HCT116 (cell line): ENCODE measurements at regions not wholly inside any gene's neighbourhood (a gene's known extent, or its start where the extent isn't known, plus 50 kb on each side); places are given as distances from the start of the nearest gene placed in this dataset.

Experiments
- ATAC-seq: fragments of 200-7000 bp; cut with Tn5 transposase; 2 replicates; pipeline ENCODE4 v1.9.1; 2020; ENCODE audit warnings: mild to moderate bottlenecking, moderate library complexity
- BruUV-seq: library from RNA; stranded (reverse); fragments of 400-500 nt; replicated peaks from 2 replicates; lab custom pipeline; 2021; lab: Mats Ljungman, UMichigan
- CTCF ChIA-PET: fragments of 300-600 bp; sonication (Branson Sonifier 250); formaldehyde crosslinking; loops from one replicate; lab custom pipeline; 2021; ENCODE audit warnings: antibody characterized with exemption; lab: Charles Lee
- POLR2A ChIA-PET: fragments of 300-600, 350-600 bp; sonication (Branson Sonifier 250); formaldehyde crosslinking; loops from one replicate; lab custom pipeline; 2021; ENCODE audit warnings: antibody characterized with exemption; lab: Charles Lee
- RAD21 ChIA-PET, 2 experiments: fragments of 300-600 bp; sonication (Branson Sonifier 250); formaldehyde crosslinking; loops; one replicate each; lab custom pipeline; 2023; ENCODE audit warnings: low total read pairs in 2 of 2; ENCODE audit not compliant: uncharacterized antibody in 2 of 2, unreplicated experiment in 2 of 2, low non-redundant PET in 1 of 2; lab: Charles Lee
- DNase-seq: peaks from one replicate; pipeline ENCODE4 v3.0.0-alpha.2; 2010; ENCODE audit warnings: low read depth, low spot score
- H2AFZ ChIP-seq: fragments of 200-600 bp; shearing (Covaris generic), sonication (generic); 2 replicates; pipeline ENCODE4 v1.6.1; 2017; ENCODE audit warnings: low read depth, mixed run types, mixed read lengths, antibody characterized with exemption, low read length; ENCODE audit not compliant: poor library complexity, severe bottlenecking
- H3K27ac ChIP-seq: 2 replicates; pipeline ENCODE4 v1.5.1; 2012; ENCODE audit warnings: low read depth, low read length
- H3K27me3 ChIP-seq: fragments of 200-600 bp; sonication (generic); 2 replicates; pipeline ENCODE4 v1.6.1; 2016; ENCODE audit warnings: mixed run types, low read length, mixed read lengths; ENCODE audit not compliant: insufficient read depth
- H3K36me3 ChIP-seq, 2 experiments: fragments of 200-500 bp in 1 of 2; fragments of 200-600 bp in 1 of 2; sonication (Bioruptor generic) in 1 of 2; sonication (generic) in 1 of 2; 2 replicates each; pipeline versions ENCODE4 v1.5.1 to v1.6.1; 2014 to 2016; ENCODE audit warnings: low read length in 2 of 2, inconsistent platforms in 1 of 2, mixed read lengths in 1 of 2, mixed run types in 1 of 2; ENCODE audit not compliant: insufficient read depth in 2 of 2, control insufficient read depth in 1 of 2
- H3K4me1 ChIP-seq, 2 experiments: fragments of 200-600 bp in 1 of 2; sonication (generic) in 1 of 2; 2 replicates each; pipeline versions ENCODE4 v1.5.1 to v1.6.1; 2012 to 2017; ENCODE audit warnings: low read length in 2 of 2, inconsistent platforms in 1 of 2, mild to moderate bottlenecking in 1 of 2, mixed read lengths in 1 of 2, mixed run types in 1 of 2, moderate library complexity in 1 of 2; ENCODE audit not compliant: insufficient read depth in 2 of 2, control insufficient read depth in 1 of 2
- H3K4me2 ChIP-seq: fragments of 200-600 bp; sonication (generic); 2 replicates; pipeline ENCODE4 v1.6.1; 2017; ENCODE audit warnings: mixed run types, low read length, mixed read lengths
- H3K4me3 ChIP-seq, 2 experiments: fragments of 200-600 bp in 1 of 2; sonication (generic) in 1 of 2; replicated peaks in 1 of 2; 2 replicates each; pipeline ENCODE4 v1.5.1; 2011 to 2016; ENCODE audit warnings: low read length in 2 of 2, control low read depth in 1 of 2, low read depth in 1 of 2, mild to moderate bottlenecking in 1 of 2, mixed read lengths in 1 of 2, mixed run types in 1 of 2
- H3K79me2 ChIP-seq: fragments of 200-600 bp; sonication (generic); 2 replicates; pipeline ENCODE4 v1.6.1; 2017; ENCODE audit warnings: mild to moderate bottlenecking, mixed run types, low read length, moderate library complexity, mixed read lengths; ENCODE audit not compliant: insufficient read depth
- H3K9ac ChIP-seq: fragments of 200-600 bp; sonication (generic); 2 replicates; pipeline ENCODE4 v1.6.1; 2016; ENCODE audit warnings: low read length, mixed read lengths
- H3K9me2 ChIP-seq: fragments of 200-600 bp; sonication (generic), shearing (Covaris generic); 2 replicates; pipeline ENCODE4 v1.6.1; 2017; ENCODE audit warnings: mixed run types, mild to moderate bottlenecking, moderate library complexity; ENCODE audit not compliant: insufficient read depth
- H3K9me3 ChIP-seq, 2 experiments: fragments of 200-500 bp in 1 of 2; fragments of 200-600 bp in 1 of 2; sonication (Bioruptor generic) in 1 of 2; sonication (generic) in 1 of 2; 2 replicates each; pipeline ENCODE4 v1.6.1; 2014 to 2017; ENCODE audit warnings: low read length in 2 of 2, mixed read lengths in 2 of 2, inconsistent platforms in 1 of 2, low read depth in 1 of 2, mild to moderate bottlenecking in 1 of 2, mixed run types in 1 of 2, moderate library complexity in 1 of 2; ENCODE audit not compliant: control insufficient read depth in 1 of 2, insufficient read depth in 1 of 2
- H4K20me1 ChIP-seq: fragments of 200-600 bp; sonication (generic), shearing (Covaris generic); 2 replicates; pipeline ENCODE4 v1.6.1; 2017; ENCODE audit warnings: mixed run types, mild to moderate bottlenecking, moderate library complexity; ENCODE audit not compliant: insufficient read depth
- ATF3 ChIP-seq: IDR thresholded peaks from 2 replicates; pipeline ENCODE4 v1.6.1; 2012
- CBX3 ChIP-seq: IDR thresholded peaks from 2 replicates; pipeline ENCODE4 v1.6.1; 2012; ENCODE audit warnings: low read depth
- CEBPB ChIP-seq: IDR thresholded peaks from 2 replicates; pipeline ENCODE4 v1.6.1; 2012; ENCODE audit warnings: low read depth
- EGR1 ChIP-seq: IDR thresholded peaks from 2 replicates; pipeline ENCODE4 v1.6.1; 2012; ENCODE audit warnings: low read depth
- EZH2 ChIP-seq: fragments of 200-600 bp; sonication (generic); IDR thresholded peaks from 2 replicates; pipeline ENCODE4 v1.6.1; 2017; ENCODE audit warnings: antibody characterized with exemption, mixed run types
- EZH2phosphoT487 ChIP-seq: fragments of 200-600 bp; IDR thresholded peaks from 2 replicates; pipeline ENCODE4 v1.6.1; 2018; ENCODE audit warnings: antibody characterized with exemption, borderline replicate concordance
- JUND ChIP-seq: IDR thresholded peaks from 2 replicates; pipeline ENCODE4 v1.6.1; 2012
- POLR2A ChIP-seq: IDR thresholded peaks from 2 replicates; pipeline ENCODE4 v1.7.0; 2011; ENCODE audit warnings: borderline replicate concordance; ENCODE audit not compliant: insufficient read depth, insufficient read length; ENCODE audit errors: extremely low read depth
- POLR2AphosphoS5 ChIP-seq: IDR thresholded peaks from 2 replicates; pipeline ENCODE4 v1.6.1; 2011; ENCODE audit warnings: mild to moderate bottlenecking, low read depth, low read length, moderate library complexity
- RAD21 ChIP-seq: IDR thresholded peaks from 2 replicates; pipeline ENCODE4 v1.6.1; 2012; ENCODE audit warnings: low read depth, mild to moderate bottlenecking
- REST ChIP-seq: IDR thresholded peaks from 2 replicates; pipeline ENCODE4 v1.6.1; 2012; ENCODE audit warnings: low read depth
- SIN3A ChIP-seq: IDR thresholded peaks from 2 replicates; pipeline ENCODE4 v1.6.1; 2012; ENCODE audit warnings: low read depth
- TCF7L2 ChIP-seq: IDR thresholded peaks from 2 replicates; pipeline ENCODE4 v1.7.0; 2011; ENCODE audit warnings: borderline replicate concordance, inconsistent platforms; ENCODE audit not compliant: insufficient read depth, insufficient read length; ENCODE audit errors: extremely low read depth
- ZBTB33 ChIP-seq: IDR thresholded peaks from 2 replicates; pipeline ENCODE4 v1.6.1; 2011; ENCODE audit warnings: mild to moderate bottlenecking, low read length, moderate library complexity; ENCODE audit not compliant: insufficient replicate concordance; ENCODE audit errors: extremely low read depth
- ZFX ChIP-seq: fragments of 450-650 bp; IDR thresholded peaks from 2 replicates; pipeline ENCODE4 v1.6.1; 2017
- intact Hi-C: fragments of 100-400 bp; cut with micrococcal nuclease; formaldehyde crosslinking; loops from 2 replicates; pipeline ENCODE4 v1.10.0; 2022

GRCh38 chr12:82099216-82099615 is 259.0 kb downstream of the CCDC59 start:
- TF ChIP-seq CBX3 (no peak), EZH2phosphoT487 (no peak), JUND (no peak), POLR2AphosphoS5 (no peak), RAD21 (no peak), TCF7L2 (no peak), POLR2A (no peak), SIN3A (no peak), EGR1 (no peak)
- ChIA-PET CTCF (no interaction called here), RAD21 (no interaction called here), POLR2A (no interaction called here)
- no peaks in the 10 kb centered on the region for H4K20me1 ChIP-seq
- ATAC-seq (no peak), DNase-seq (no peak)
- H3K27ac ChIP-seq, result no peak overlapping the region
- H3K9ac ChIP-seq, result no peak overlapping the region
- intact Hi-C loops, result no loop called here
- H3K36me3 ChIP-seq, result no peaks in the 10 kb centered on the region
- H2AFZ ChIP-seq, result no peak overlapping the region
- no peak overlapping the region for H3K4me3 ChIP-seq
- H3K27me3 ChIP-seq, result no peaks in the 10 kb centered on the region
- H3K9me2 ChIP-seq, result no peaks in the 10 kb centered on the region
- no peaks in the 10 kb centered on the region for H3K79me2 ChIP-seq
- H3K4me1 ChIP-seq, result no peaks in the 10 kb centered on the region
- no TSS peak for BruUV-seq
- no peak overlapping the region for H3K4me2 ChIP-seq
- no peaks in the 10 kb centered on the region for H3K9me3 ChIP-seq

GRCh38 chr12:82097877-82098276 is 260.3 kb downstream of the CCDC59 start:
- Histone ChIP-seq H3K27ac (no peak overlapping the region), H3K9me2 (no peaks in the 10 kb centered on the region), H4K20me1 (no peaks in the 10 kb centered on the region), H3K79me2 (no peaks in the 10 kb centered on the region), H3K4me3 (no peak overlapping the region), H3K9me3 (no peaks in the 10 kb centered on the region), H3K4me1 (no peaks in the 10 kb centered on the region), H3K27me3 (no peaks in the 10 kb centered on the region), H3K9ac (no peak overlapping the region), H2AFZ (no peak overlapping the region), H3K36me3 (no peaks in the 10 kb centered on the region), H3K4me2 (no peak overlapping the region)
- intact Hi-C loops, result no loop called here
- POLR2A ChIA-PET, result no interaction called here
- ATAC-seq (no peak), DNase-seq (no peak)
- no TSS peak for BruUV-seq
- RAD21 ChIA-PET, result no interaction called here
- CTCF ChIA-PET, result no interaction called here
- no peak for TF ChIP-seq ATF3
- TF ChIP-seq REST, result no peak
- no peak for TF ChIP-seq ZFX
- TF ChIP-seq ZBTB33, result no peak
- no peak for TF ChIP-seq CEBPB
- TF ChIP-seq EZH2, result no peak
